ENCODE measurements at regions not wholly inside any gene's neighbourhood (a gene's known extent, or its start where the extent isn't known, plus 50 kb on each side); places are given as distances from the start of the nearest gene placed in this dataset.

DNA sequence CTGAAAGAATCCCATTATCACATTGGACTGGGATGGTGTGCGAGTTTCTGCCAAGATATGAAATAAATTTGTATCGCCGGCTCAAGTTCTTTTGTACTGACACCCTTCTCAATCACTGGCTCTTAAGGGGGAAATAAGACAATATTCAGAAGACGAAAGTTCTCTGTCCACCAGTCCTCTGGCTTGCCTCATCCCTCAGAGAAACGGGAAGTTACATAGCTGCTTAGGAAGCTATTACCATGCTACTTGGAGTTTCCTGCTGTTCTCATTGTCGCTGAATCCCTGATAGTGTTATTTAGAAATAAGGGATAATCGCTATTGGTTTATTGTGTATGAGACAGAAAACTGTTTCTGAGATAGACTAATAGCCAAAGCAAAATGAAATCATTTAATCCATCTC is 205.0 kb upstream of the ZNF521 start:
- TF ChIP-seq, protein P1, sequence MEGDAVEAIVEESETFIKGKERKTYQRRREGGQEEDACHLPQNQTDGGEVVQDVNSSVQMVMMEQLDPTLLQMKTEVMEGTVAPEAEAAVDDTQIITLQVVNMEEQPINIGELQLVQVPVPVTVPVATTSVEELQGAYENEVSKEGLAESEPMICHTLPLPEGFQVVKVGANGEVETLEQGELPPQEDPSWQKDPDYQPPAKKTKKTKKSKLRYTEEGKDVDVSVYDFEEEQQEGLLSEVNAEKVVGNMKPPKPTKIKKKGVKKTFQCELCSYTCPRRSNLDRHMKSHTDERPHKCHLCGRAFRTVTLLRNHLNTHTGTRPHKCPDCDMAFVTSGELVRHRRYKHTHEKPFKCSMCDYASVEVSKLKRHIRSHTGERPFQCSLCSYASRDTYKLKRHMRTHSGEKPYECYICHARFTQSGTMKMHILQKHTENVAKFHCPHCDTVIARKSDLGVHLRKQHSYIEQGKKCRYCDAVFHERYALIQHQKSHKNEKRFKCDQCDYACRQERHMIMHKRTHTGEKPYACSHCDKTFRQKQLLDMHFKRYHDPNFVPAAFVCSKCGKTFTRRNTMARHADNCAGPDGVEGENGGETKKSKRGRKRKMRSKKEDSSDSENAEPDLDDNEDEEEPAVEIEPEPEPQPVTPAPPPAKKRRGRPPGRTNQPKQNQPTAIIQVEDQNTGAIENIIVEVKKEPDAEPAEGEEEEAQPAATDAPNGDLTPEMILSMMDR (conservative IDR thresholded peaks at IDR 0.05): no peak
- no peak for TF ChIP-seq EZH2 (IDR thresholded peaks at IDR 0.05; ENCODE audit: low read depth)

Measured in PC-9 (cell line).